TTC549 (cell line): ENCODE measurements at regions not wholly inside any gene's neighbourhood (a gene's known extent, or its start where the extent isn't known, plus 50 kb on each side); places are given as distances from the start of the nearest gene placed in this dataset.
"Not testable (repeated sequence)": the region's sequence is repeated elsewhere in the genome, so short reads cannot be mapped to it uniquely, and the experiment has no call there.

ENCODE experiments used
- FAIRE-seq: peaks from 2 replicates; lab custom pipeline; 2012; peaks lifted over from hg19 to GRCh38; lab: Jason Lieb, UNC

GRCh38 chr10:78344257-78344656 is 310.6 kb downstream of the RPS24 start:
- not testable (repeated sequence) for FAIRE-seq

- not testable (repeated sequence) for FAIRE-seq
Measured at GRCh38 chr10:78345515-78345914, 311.9 kb downstream of the RPS24 start.

- FAIRE-seq, result no peak
Measured at GRCh38 chr10:78346721-78347120, 313.1 kb downstream of the RPS24 start.

GRCh38 chr10:78348411-78349164 is 314.9 kb downstream of the RPS24 start:
- FAIRE-seq, result no peak

- FAIRE-seq, result no peak
Measured at GRCh38 chr10:78349165-78349516, 315.5 kb downstream of the RPS24 start.

GRCh38 chr10:78349911-78350663 is 316.4 kb downstream of the RPS24 start:
- no peak for FAIRE-seq

GRCh38 chr10:78351283-78351682 is 317.6 kb downstream of the RPS24 start:
- FAIRE-seq, result no peak

- FAIRE-seq, result no peak
Measured at GRCh38 chr10:78351809-78352208, 318.1 kb downstream of the RPS24 start.

GRCh38 chr10:78353636-78354035 is 320.0 kb downstream of the RPS24 start:
- no peak for FAIRE-seq

GRCh38 chr10:78354101-78354500 is 320.4 kb downstream of the RPS24 start:
- no peak for FAIRE-seq

- FAIRE-seq, result no peak
Measured at GRCh38 chr10:78356291-78356900, 322.7 kb downstream of the RPS24 start.

- FAIRE-seq, result no peak
Measured at GRCh38 chr10:78357141-78358063, 323.7 kb downstream of the RPS24 start.

- FAIRE-seq, result no peak
Measured at GRCh38 chr10:78358351-78358750, 324.7 kb downstream of the RPS24 start.

- FAIRE-seq, result no peak
Measured at GRCh38 chr10:78358982-78359381, 325.3 kb downstream of the RPS24 start.

- FAIRE-seq, result no peak
Measured at GRCh38 chr10:78359640-78360091, 326.0 kb downstream of the RPS24 start.

GRCh38 chr10:78360284-78360683 is 326.6 kb downstream of the RPS24 start:
- FAIRE-seq, result no peak

- no peak for FAIRE-seq
Measured at GRCh38 chr10:78361031-78361430, 327.4 kb downstream of the RPS24 start.

- FAIRE-seq, result no peak
Measured at GRCh38 chr10:78362406-78363022, 328.9 kb downstream of the RPS24 start.

- FAIRE-seq, result no peak
Measured at GRCh38 chr10:78363190-78363589, 329.5 kb downstream of the RPS24 start.

GRCh38 chr10:78365694-78366093 is 332.0 kb downstream of the RPS24 start:
- no peak for FAIRE-seq

GRCh38 chr10:78366663-78367411 is 333.2 kb downstream of the RPS24 start:
- FAIRE-seq, result no peak
